Gastroesophageal sphincter (tissue), 3 donors: ENCODE measurements at regions not wholly inside any gene's neighbourhood (a gene's known extent, or its start where the extent isn't known, plus 50 kb on each side); places are given as distances from the start of the nearest gene placed in this dataset.

Source experiments
- CTCF ChIP-seq, 4 experiments: fragments of 200-600 bp in 2 of 4; fragments of 450-650 bp in 2 of 4; sonication (generic) in 1 of 4; IDR thresholded peaks; one replicate each; pipeline ENCODE4 v1.5.1; 2017 to 2019; ENCODE audit warnings: antibody characterized with exemption in 4 of 4, mild to moderate bottlenecking in 2 of 4, moderate library complexity in 2 of 4
- EP300 ChIP-seq: sonication (generic); formaldehyde crosslinking; IDR thresholded peaks from one replicate; pipeline ENCODE4 v1.6.1; 2017; ENCODE audit warnings: antibody characterized with exemption, mild to moderate bottlenecking
- POLR2A ChIP-seq, 2 donors: fragments of 450-650 bp; IDR thresholded peaks; one replicate each; pipeline ENCODE4 v1.6.1; 2017; ENCODE audit warnings: antibody characterized with exemption in 2 of 2, mild to moderate bottlenecking in 2 of 2, moderate library complexity in 1 of 2
- POLR2AphosphoS5 ChIP-seq: sonication (generic); formaldehyde crosslinking; IDR thresholded peaks from one replicate; pipeline ENCODE4 v1.6.1; 2017; ENCODE audit warnings: antibody characterized with exemption

GRCh38 chr1:18012686-18013085 lies 94.9 kb upstream of the IGSF21 start:
- no peak for TF ChIP-seq POLR2A (IDR thresholded peaks at IDR 0.05)
- TF ChIP-seq CTCF (IDR thresholded peaks at IDR 0.05) = no peak
- no peak for TF ChIP-seq EP300
- TF ChIP-seq POLR2AphosphoS5 = no peak
